ENCODE measurements at regions not wholly inside any gene's neighbourhood (a gene's known extent, or its start where the extent isn't known, plus 50 kb on each side); places are given as distances from the start of the nearest gene placed in this dataset.

DNA sequence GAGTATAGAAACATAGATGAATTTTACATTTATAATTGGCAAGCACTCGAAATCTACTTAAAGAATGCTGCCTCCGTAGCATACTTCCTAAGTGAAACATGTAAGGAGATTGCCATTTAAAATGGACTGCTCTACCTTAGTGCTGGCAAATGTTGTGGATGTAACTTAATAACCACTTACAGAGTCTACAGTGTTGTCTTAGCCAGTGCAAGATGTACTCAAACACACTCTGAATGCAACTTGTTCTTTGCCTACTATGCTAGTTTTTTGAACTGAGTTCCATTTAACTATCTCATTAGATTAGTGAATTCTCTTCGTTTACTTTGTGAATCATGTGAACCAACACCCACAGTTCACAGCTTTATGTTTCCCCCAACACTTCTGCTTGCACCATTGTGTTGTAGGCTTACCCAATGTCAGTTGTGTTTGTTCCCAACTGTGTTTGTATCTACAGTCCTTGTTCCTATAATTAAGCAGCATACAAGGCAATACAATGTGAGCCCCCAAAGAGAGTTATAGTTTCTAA lies 345.5 kb upstream of the LYPLAL1 start:
- no peak for TF ChIP-seq POLR2A (IDR thresholded peaks at IDR 0.05; ENCODE audit: low read length)
- TF ChIP-seq GATA1 (IDR thresholded peaks at IDR 0.05; ENCODE audit: low read depth, low read length): no peak
- no peak for DNase-seq

DNA sequence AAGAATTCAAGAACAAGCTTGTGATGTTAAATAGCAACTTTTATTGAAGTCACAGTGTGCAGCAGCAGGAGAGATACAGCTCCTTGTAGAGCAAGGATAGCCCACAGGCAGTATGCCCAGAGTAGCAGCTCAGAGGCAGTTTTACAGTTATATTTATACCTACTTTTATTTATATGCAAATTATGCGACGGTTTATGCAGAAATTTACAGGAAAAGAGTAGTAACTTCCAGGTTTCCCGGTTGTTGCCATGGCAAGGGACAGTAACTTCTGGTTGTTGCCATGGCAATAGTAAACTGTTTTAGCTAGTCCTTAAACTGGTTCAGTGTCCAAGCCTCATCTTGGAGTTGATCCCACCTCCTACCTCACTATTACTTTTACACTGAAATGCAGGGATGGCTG lies 344.6 kb upstream of the LYPLAL1 start:
- no peak for DNase-seq
- TF ChIP-seq POLR2A (IDR thresholded peaks at IDR 0.05; ENCODE audit: low read length) (no peak), GATA1 (IDR thresholded peaks at IDR 0.05; ENCODE audit: low read depth, low read length) (no peak)

DNA sequence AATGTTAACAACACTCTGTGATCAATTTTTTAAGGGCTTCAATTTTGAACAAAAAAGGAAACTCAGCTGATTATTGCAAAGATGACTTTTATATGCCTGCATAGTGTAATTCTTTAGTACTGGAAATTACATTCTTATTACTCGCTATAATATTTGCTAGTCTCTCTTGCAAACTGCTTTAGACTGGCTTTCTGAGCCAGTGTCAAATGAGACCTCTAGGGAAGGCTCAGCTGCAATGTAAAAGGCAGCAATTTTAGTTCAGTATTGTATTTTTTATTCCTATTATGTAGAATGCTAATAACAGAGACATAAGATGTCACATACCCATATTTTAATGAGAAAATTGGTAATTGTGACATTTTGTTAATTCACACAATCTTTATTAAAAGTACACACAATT lies 338.1 kb upstream of the LYPLAL1 start:
- no peak for DNase-seq
- TF ChIP-seq POLR2A (IDR thresholded peaks at IDR 0.05; ENCODE audit: low read length) (no peak), GATA1 (IDR thresholded peaks at IDR 0.05; ENCODE audit: low read depth, low read length) (no peak)

DNA sequence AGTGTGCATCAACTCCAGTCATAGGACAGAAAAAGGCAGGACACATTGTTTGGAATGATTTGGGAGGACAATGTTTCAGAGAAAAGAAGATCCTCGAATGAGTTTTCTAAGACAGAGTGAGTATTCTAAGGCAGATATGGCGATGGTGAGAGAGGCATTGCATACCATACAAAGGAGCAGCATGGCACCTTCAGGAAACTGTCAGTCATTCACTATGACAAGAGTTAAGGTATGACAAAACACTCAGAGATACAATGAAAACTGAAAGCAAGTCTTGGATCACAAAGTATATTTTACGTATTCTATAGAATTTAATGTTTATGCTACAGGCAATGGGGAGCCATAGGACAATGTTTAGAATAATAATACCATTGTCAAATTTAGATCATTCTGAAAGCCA lies 337.4 kb upstream of the LYPLAL1 start:
- TF ChIP-seq GATA1 (IDR thresholded peaks at IDR 0.05; ENCODE audit: low read depth, low read length) (no peak), POLR2A (IDR thresholded peaks at IDR 0.05; ENCODE audit: low read length) (no peak)
- DNase-seq: no peak

DNA sequence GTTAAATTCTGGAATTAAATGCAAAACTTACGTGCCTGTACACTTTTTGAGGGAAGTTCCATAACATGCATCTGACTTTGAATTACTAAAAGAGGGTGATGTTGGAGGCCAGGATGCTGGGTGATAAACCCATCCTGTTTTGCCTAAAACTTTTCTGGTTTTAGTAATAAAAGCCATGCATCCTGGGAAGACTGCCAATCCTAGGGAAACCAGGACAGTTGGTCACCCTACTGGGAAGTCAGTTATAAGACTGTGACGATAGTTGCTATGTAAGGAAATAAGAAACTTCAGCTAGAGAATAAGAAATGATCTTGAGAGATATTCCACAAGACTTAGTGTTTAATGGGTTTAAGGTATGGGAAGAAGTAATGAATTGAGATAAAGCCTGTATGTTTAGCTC lies 336.6 kb upstream of the LYPLAL1 start:
- TF ChIP-seq GATA1 (IDR thresholded peaks at IDR 0.05; ENCODE audit: low read depth, low read length): no peak
- TF ChIP-seq POLR2A (IDR thresholded peaks at IDR 0.05; ENCODE audit: low read length): no peak
- no peak for DNase-seq

DNA sequence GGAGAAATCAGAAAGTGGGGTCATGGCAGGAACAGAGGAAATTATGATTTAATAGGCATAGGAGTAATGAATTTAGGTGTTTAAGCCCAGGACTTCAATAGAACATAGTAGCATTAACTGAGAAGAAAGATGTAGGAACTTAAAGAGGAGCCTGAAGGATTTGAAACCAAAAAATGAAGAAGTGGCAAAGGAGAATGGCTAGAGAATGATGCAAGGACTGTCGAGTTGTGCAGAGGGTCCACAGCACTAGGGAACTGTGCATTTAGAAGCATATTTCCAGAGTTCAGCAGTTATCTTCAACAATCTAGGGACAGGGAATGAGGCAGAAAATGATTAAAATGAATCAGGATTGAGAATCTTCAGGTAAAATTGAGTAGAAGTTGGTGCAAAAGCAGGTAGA lies 328.1 kb upstream of the LYPLAL1 start:
- TF ChIP-seq GATA1 (IDR thresholded peaks at IDR 0.05; ENCODE audit: low read depth, low read length) (no peak), POLR2A (IDR thresholded peaks at IDR 0.05; ENCODE audit: low read length) (no peak)
- DNase-seq: no peak

DNA sequence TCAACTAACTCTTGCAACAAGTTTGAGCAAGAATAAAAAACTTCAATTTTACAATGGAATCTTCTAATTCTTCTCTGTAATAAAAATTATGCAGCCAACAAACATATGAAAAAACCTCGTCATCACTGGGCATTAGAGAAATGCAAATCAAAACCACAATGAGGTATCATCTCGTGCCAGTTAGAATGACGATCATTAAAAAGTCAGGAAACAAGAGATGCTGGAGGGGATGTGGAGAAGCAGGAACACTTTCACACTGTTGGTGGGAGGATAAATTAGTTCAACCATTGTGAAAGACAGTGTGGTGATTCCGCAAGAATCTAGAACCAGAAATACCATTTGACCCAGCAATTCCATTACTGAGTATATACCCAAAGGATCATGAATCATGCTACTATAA lies 327.5 kb upstream of the LYPLAL1 start:
- no peak for DNase-seq
- TF ChIP-seq GATA1 (IDR thresholded peaks at IDR 0.05; ENCODE audit: low read depth, low read length) (no peak), POLR2A (IDR thresholded peaks at IDR 0.05; ENCODE audit: low read length) (no peak)

DNA sequence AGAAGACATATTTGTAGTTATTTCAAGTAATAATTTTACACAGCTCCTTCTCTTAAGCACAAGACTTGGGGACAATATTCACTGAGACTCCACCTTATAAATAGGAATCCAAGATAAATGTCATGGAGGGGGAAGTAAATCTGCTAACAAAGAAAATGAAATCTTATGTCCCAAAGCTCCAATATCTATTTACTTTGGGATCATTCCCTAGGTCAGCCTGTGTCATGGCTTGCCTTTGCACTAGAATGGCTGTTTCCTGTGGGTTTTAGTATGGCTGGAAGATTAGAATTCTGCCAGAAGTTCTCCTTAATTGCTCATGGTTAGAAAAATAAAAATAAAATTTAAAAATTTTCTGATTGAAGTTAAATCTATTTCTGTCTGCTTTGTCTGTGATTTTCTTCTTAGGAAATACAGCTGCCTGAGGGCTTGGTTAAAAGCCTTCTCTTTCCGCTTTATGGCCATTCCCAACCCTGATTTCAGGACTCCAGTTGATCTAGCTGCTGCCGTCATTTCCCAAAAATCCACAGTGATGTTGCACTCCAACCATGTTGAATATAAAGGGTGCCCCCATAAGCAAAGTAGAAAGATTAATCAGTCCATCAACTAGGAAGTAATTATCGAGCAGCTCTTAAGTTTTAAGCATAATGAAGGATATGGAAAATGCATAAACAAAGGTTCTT lies 326.4 kb upstream of the LYPLAL1 start:
- TF ChIP-seq GATA1 (IDR thresholded peaks at IDR 0.05; ENCODE audit: low read depth, low read length) (no peak), POLR2A (IDR thresholded peaks at IDR 0.05; ENCODE audit: low read length) (no peak)
- DNase-seq: no peak

DNA sequence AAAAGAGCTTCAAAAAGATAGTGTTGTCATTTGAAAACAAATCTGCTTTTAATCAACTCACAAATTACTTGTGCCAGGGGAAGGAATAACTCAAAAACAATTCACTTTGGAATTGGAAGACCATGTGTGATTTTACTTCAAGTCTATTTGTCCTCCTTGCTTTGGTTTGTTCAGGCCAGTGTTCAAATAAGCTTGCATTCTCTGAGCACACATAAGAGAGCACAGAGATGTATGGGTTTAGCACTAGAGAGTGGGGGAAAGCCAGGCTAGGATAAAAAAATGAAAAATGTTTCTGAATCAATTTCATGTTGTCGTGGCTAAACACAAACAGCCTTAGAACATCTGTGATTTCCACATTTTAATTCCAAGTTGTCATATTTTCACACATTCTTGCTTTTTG lies 325.7 kb upstream of the LYPLAL1 start:
- DNase-seq: no peak
- no peak for TF ChIP-seq GATA1 (IDR thresholded peaks at IDR 0.05; ENCODE audit: low read depth, low read length)
- no peak for TF ChIP-seq POLR2A (IDR thresholded peaks at IDR 0.05; ENCODE audit: low read length)

DNA sequence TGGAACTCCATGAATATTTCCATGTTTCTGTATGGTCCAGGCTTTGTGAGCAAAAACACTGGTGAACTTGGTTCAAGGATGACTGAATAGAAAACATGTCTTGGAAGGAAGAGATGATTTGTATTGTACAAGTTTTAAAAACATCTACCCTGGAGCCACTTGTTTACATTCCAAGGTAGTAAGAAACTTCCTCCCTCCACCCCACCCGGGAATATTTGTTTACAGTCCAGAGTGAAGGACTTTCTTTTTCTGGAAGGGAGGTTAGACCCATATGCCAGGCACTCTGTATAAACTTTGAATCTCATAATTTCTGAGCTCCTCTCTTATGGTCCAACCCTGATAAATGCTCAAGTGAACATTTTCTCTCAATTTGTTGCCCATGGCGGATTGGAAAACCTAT lies 323.3 kb upstream of the LYPLAL1 start:
- DNase-seq: no peak
- TF ChIP-seq GATA1 (IDR thresholded peaks at IDR 0.05; ENCODE audit: low read depth, low read length): no peak
- TF ChIP-seq POLR2A (IDR thresholded peaks at IDR 0.05; ENCODE audit: low read length): no peak

DNA sequence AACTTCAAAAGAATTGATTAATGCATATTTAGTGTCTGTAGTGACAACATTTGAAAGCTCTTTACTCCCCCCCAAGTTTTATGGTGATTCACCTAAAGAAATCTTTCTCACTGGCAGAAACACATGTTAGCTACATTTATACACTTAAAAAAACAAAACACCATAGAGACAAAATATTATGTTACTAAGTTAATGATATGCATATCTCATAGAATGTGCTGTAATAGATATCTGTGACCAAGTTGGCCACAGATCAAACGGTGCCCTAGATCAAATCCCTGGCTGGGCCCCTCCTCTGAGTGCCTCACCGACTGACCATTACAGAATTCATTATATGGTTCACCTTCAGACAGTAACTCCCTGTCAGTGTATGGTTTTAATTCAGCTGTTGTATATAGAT lies 322.1 kb upstream of the LYPLAL1 start:
- DNase-seq: no peak
- TF ChIP-seq GATA1 (IDR thresholded peaks at IDR 0.05; ENCODE audit: low read depth, low read length): no peak
- no peak for TF ChIP-seq POLR2A (IDR thresholded peaks at IDR 0.05; ENCODE audit: low read length)

DNA sequence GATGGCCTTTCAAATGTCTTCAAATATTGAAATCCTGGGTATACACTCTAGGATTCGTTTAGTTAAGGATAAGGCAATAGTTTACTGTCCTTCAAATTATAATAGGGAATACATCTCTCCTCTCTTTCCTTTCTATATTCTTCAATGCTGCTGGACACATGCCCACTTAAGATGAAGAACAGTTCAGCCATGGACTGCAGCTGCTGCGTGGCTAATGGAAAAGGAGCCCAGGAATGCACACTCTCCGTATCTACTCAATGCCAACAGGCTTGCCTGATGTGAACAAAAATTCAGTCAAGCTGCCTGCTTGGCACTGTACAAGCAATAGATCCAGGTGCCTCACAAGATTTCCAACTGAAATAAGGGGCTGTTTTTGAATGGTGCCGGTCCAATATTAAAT lies 321.2 kb upstream of the LYPLAL1 start:
- no peak for TF ChIP-seq GATA1 (IDR thresholded peaks at IDR 0.05; ENCODE audit: low read depth, low read length)
- TF ChIP-seq POLR2A (IDR thresholded peaks at IDR 0.05; ENCODE audit: low read length): no peak
- no peak for DNase-seq

DNA sequence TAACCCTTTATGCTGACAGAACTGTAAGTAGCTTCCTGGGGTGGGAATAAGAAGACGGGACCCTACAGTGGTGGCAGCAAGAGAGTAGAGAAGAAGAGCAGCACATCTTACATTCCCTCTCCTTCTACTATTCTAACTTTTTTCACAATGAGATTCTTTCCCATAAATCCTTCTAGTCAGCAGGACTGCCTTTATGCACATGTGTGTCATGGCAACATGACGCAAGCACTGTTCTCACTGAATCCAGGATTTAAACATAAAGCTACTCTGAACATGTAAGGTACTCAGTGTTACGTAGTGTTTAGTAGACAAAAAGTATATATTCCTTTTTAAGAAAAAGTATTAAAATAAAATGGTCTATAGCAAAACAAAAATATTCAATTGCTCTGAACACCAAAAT lies 309.7 kb upstream of the LYPLAL1 start:
- no peak for DNase-seq
- no peak for TF ChIP-seq GATA1 (IDR thresholded peaks at IDR 0.05; ENCODE audit: low read depth, low read length)
- no peak for TF ChIP-seq POLR2A (IDR thresholded peaks at IDR 0.05; ENCODE audit: low read length)

DNA sequence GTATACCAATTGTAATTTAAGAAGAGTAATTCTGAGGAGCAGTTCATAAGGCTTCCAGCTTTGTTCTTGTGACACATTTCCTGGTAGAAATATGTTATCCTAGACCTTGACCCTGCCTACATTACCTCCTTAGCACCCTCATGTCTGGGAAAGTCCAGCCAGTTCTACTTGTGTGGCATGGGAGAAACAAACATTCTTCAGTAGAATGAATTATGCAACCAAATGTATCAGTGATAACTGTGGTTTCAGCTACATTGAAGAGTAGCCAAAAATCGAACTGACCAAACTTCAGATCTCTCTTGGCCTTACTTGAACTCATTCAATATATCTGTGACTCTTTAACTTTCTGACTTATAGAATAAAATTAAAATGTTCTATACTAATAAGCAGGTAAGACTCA lies 308.1 kb upstream of the LYPLAL1 start:
- TF ChIP-seq POLR2A (IDR thresholded peaks at IDR 0.05; ENCODE audit: low read length) (no peak), GATA1 (IDR thresholded peaks at IDR 0.05; ENCODE audit: low read depth, low read length) (no peak)
- DNase-seq: no peak

DNA sequence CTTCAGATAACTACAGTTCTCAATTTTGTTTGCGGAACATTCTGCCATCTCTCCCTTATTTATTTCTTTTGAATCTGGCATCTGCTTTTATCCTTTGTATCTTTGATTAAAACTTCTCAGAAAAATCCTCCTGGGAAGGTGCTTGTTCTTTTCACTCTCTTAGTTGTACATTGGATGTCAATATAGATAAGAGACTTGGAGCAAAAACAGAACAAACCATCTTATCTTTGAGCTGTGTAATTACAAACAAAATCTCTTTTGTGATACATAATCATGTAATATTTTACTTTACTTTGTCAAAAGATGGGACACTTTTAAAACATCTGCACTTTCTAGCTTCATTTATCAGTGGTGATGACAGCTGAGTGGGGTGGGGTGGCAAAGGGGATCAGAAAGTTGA lies 307.2 kb upstream of the LYPLAL1 start:
- TF ChIP-seq POLR2A (IDR thresholded peaks at IDR 0.05; ENCODE audit: low read length) (no peak), GATA1 (IDR thresholded peaks at IDR 0.05; ENCODE audit: low read depth, low read length) (no peak)
- no peak for DNase-seq
